Epithelial cell of proximal tubule (primary cell): ENCODE measurements at regions not wholly inside any gene's neighbourhood (a gene's known extent, or its start where the extent isn't known, plus 50 kb on each side); places are given as distances from the start of the nearest gene placed in this dataset.
A peak's percentile ranks its signal among the peaks of the same experiment; 100 is the strongest.

Source experiments
- DNase-seq: peaks from one replicate; pipeline ENCODE4 v3.0.0-alpha.2; 2011; ENCODE audit warnings: low read depth
- H3K4me3 ChIP-seq: 2 replicates; pipeline ENCODE4 v1.5.1; 2011; ENCODE audit warnings: low read depth, mild to moderate bottlenecking, low read length
- TF ChIP-seq, protein P1 (sequence below): conservative IDR thresholded peaks from 2 replicates; pipeline ENCODE4 v1.5.1; 2012; ENCODE audit warnings: low read depth, mild to moderate bottlenecking, low read length

DNA sequence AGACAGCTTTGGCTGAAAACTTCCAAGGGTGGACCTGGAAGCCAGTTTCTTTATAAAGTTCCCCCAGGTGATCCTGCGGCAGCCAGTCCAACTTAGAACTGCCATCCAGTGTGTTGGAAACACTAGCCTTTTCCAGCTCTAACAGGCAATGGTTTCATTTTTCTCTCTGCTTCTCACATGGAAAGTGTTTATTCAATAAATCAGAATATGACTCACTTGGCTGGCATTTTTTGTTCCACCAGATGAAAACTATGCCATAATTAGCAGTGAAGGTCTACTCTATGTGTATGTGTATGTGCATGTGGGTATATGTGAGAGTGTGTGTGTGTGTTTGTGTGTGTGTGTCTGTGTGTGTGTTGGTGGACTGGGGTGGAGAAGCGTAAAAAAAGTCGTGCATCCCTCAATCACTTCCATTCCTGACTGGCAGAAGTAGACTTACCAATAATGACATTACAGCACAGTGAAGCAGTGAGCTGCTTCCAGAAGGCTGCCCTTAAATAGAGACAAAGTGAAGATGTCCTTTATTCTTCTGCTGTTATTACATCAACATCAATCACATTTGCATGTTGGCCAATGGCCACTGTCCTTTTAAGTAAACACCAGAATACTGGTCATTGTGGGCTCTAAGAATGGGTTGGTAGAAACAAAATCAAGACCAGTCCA is 90.9 kb upstream of the SETBP1 start:
- DNase-seq, result no peak
- no peak overlapping the region for H3K4me3 ChIP-seq
- TF ChIP-seq, protein P1, sequence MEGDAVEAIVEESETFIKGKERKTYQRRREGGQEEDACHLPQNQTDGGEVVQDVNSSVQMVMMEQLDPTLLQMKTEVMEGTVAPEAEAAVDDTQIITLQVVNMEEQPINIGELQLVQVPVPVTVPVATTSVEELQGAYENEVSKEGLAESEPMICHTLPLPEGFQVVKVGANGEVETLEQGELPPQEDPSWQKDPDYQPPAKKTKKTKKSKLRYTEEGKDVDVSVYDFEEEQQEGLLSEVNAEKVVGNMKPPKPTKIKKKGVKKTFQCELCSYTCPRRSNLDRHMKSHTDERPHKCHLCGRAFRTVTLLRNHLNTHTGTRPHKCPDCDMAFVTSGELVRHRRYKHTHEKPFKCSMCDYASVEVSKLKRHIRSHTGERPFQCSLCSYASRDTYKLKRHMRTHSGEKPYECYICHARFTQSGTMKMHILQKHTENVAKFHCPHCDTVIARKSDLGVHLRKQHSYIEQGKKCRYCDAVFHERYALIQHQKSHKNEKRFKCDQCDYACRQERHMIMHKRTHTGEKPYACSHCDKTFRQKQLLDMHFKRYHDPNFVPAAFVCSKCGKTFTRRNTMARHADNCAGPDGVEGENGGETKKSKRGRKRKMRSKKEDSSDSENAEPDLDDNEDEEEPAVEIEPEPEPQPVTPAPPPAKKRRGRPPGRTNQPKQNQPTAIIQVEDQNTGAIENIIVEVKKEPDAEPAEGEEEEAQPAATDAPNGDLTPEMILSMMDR, result no peak

DNA sequence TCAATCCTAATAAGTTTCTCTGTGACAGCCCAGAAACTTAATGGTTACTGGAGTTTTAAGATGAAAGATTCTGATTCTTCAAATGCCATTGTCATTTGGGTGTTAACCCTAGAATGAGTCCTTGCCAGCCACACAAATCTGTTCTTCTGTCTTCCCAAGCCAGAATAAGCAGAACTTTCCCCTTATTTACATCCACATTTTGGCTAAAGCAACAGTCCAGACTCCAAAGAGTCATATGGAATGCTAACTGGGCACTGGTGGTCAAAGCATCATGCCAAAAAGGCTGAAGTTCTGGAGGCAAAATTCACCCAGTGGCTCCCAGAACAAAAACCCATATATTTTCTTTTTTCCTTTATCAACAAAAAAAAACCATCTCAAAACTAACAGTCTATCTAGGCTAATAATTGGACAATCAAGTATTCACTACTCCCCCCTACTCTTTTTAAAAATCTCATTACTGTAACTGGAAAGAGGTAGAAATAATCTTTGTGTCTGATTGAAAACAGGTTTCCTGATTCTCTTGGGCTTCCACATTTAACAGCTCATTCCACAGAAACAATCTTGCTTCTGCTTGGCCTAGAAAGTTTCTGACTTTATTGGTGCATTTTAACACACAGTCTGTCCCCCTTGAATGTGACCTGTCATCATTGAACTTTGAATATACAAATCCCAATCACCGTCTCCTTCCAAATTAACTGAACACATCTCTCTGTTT is 89.6 kb upstream of the SETBP1 start:
- TF ChIP-seq, protein P1, result no peak

DNA sequence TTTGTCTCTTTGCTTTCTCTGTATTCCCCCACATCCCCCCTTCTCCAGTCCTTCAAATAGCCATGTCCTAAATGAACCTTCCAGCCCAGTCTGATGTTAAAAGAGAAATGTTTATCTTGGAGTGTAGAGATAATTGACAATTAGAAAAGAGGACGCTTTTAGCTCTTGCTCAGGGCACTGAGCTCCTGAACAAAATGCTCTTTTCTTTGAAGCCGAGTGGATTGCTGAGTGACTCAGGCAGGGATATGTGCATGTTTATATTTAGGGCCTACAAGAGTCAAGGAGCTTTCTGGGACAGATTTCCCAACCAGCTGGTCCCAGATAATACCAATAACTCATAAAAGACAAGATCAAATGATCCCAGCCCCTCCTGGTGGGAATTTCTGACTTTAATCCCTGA is 88.0 kb upstream of the SETBP1 start:
- no peak for DNase-seq
- no peak overlapping the region for H3K4me3 ChIP-seq
- TF ChIP-seq, protein P1, result no peak

More for the DNA sequence above, 89.6 kb upstream of the SETBP1 start:
- no peak for DNase-seq
- H3K4me3 ChIP-seq, result no peak overlapping the region

DNA sequence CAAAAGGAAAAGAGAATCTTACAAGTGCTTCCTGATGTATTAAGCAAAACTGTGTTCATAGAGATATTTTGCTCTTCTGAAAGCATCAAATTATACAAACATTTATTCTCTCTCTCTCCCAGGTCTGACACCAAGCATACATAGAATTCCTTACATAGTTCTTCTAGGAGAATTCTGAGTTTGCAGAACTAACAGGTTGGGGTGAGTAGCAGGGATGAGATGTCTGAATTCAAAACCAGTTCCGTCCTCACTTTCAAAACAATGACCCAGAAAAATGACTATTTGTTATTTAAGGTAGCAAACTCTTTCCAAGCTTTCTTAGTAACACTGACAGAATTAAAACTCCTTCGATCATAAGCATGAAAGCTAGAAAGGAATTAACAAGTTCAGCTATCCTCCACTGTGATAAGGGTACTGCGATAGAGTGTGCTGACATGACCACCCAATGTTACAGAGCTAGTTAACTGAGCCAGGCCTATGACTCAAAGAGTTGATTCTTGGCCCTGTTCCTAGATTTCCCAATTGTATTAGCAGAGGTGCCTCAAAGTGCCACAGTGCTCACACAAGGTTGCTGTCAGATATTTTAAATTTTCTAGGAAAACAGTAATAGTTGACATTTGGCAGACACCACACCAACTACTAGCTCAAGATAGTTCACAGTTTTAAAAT is 85.8 kb upstream of the SETBP1 start:
- TF ChIP-seq, protein P1, result no peak
- H3K4me3 ChIP-seq, result no peak overlapping the region
- DNase-seq, result no peak

DNA sequence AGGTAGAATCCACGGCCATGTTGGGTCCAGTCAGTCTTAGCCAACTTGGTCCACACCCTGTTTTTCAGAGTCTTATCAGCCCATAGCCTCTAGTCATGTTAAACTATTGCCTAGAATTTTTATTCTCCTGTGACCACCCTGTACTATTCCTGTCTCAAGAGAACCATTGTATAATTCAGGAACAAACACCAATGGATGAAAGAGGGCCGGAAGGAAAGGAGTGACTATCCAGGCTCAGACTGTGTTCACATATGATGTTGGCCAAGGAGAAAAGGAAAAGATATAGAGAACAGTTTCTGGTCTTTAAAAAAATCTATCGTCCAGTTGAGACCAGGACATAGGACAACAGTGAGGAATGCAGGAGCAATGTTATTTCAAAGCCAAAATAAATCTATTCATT is 82.9 kb upstream of the SETBP1 start:
- TF ChIP-seq, protein P1, result no peak
- no peak overlapping the region for H3K4me3 ChIP-seq
- no peak for DNase-seq

DNA sequence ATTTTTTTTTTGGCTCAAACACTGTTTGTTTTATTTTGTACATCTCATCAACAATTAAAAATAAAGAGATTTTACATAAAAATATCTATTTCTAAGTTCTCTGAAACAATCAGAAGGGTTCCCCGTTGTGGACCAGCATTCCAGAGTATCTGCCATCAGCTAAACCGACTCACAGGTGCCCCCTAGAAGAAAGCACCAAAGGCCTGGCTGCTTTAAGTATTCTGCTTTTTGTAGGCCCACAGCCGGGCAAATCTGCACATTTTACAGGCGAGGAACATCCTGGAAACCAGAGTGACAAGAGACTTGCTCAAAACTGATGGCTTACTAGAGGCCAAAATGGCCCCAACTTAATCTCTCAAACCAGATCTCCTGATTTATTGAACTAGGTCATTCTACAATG is 82.2 kb upstream of the SETBP1 start:
- H3K4me3 ChIP-seq, result no peak overlapping the region
- TF ChIP-seq, protein P1, result peak; percentile 9
- no peak for DNase-seq

DNA sequence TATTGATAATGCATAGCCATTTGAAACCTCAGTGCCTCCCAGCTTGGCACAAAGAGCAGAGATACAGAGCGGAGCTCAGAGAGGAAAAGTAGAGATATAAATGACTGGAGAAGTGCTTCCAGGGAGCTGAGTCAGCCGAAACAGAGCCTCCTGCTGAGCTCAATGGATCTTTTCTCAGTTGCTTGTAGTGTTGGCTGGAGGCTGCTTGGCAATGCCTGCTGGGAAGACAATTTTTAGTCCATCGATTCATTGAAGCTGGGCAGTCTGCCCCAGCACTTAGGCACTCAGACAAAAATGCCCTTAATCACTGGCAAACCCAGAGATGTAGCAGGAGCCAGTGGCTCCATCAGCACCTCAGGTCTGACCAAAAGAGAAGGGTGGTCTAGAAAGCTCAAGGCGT is 81.3 kb upstream of the SETBP1 start:
- no peak for DNase-seq
- TF ChIP-seq, protein P1, result no peak
- H3K4me3 ChIP-seq, result no peak overlapping the region
